Gastrocnemius medialis (tissue), 4 donors: ENCODE measurements at regions not wholly inside any gene's neighbourhood (a gene's known extent, or its start where the extent isn't known, plus 50 kb on each side); places are given as distances from the start of the nearest gene placed in this dataset.

Source experiments
- ATAC-seq, 2 donors: fragments of 150-250 bp; one replicate each; pipeline ENCODE4 v1.9.1; 2016
- DNase-seq, 2 donors: peaks; one replicate each; pipeline ENCODE4 v3.0.0-alpha.2; 2019
- H3K27ac ChIP-seq, 4 donors: fragments of 200-600 bp; sonication (generic); 1 replicate in 1 of 4; 2 replicates in 3 of 4; pipeline ENCODE4 v1.5.1; 2016 to 2018; ENCODE audit warnings: mild to moderate bottlenecking in 2 of 4, moderate library complexity in 1 of 4
- H3K27me3 ChIP-seq, 3 donors: fragments of 200-600 bp; sonication (generic) in 2 of 3; 1 replicate in 1 of 3; 2 replicates in 2 of 3; pipeline versions ENCODE4 v1.5.1 to v1.6.0; 2016 to 2019; ENCODE audit warnings: mild to moderate bottlenecking in 1 of 3, moderate library complexity in 1 of 3
- H3K36me3 ChIP-seq, 2 donors: fragments of 200-600 bp; sonication (generic) in 1 of 2; one replicate each; pipeline ENCODE4 v1.5.1; 2017 to 2018
- H3K4me1 ChIP-seq, 2 donors: fragments of 200-600 bp; sonication (generic) in 1 of 2; one replicate each; pipeline ENCODE4 v1.5.1; 2016 to 2017; ENCODE audit warnings: mild to moderate bottlenecking in 2 of 2
- H3K4me3 ChIP-seq, 4 donors: fragments of 200-600 bp; sonication (generic) in 3 of 4; 1 replicate in 1 of 4; 2 replicates in 3 of 4; pipeline ENCODE4 v1.5.1; 2016 to 2019; ENCODE audit warnings: mild to moderate bottlenecking in 2 of 4
- H3K9me3 ChIP-seq, 3 donors: fragments of 200-600 bp; sonication (generic) in 2 of 3; 1 replicate in 1 of 3; 2 replicates in 2 of 3; pipeline ENCODE4 v1.5.1; 2016 to 2019
- CTCF ChIP-seq, 5 experiments: fragments of 450-650 bp in 3 of 5; fragments of 200-600 bp in 2 of 5; sonication (generic) in 2 of 5; IDR thresholded peaks in 4 of 5; conservative IDR thresholded peaks in 1 of 5; 1 replicate in 4 of 5; 2 replicates in 1 of 5; pipeline ENCODE4 v1.5.1; 2016 to 2019; ENCODE audit warnings: antibody characterized with exemption in 5 of 5, mild to moderate bottlenecking in 3 of 5, moderate library complexity in 3 of 5
- POLR2A ChIP-seq, 2 donors: fragments of 450-650 bp; IDR thresholded peaks; one replicate each; pipeline ENCODE4 v1.6.1; 2017; ENCODE audit warnings: antibody characterized with exemption in 2 of 2, mild to moderate bottlenecking in 2 of 2, moderate library complexity in 2 of 2
- in situ Hi-C, 4 donors: fragments of 200-750 bp; cut with MboI; loops; one replicate each; pipeline versions ENCODE4 v1.15.0 to v1.8.0; 2017; ENCODE audit warnings: low sequenced_read_pairs in 4 of 4
- intact Hi-C: fragments of 100-400 bp; cut with DNase I; formaldehyde crosslinking; loops from one replicate; pipeline ENCODE4 v1.15.1; 2023; ENCODE audit warnings: low total_unique reads

- no peaks in the 10 kb centered on the region for H3K36me3 ChIP-seq
These were observed 1117.6 kb upstream of the PRKX start for GRCh38 chrX:4830880-4831557.

DNA sequence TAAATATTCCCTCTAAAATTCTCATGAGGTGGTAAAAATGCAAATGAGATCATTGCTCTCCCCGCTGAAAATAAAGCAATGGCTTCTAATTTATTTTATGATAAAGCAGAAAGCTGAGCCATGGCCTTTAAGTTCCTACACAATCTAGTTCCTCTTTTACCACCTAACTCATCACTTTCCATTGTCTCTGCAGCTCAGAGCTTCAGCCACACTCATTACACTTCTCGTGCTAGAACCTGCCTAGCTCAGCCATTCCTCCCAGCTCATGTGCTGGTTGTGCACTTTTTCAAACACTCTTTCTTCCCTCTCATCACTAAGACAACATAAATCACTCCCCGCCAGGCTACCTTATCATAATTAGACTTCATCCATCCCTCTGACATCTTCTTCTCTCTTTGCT, 1112.1 kb upstream of the PRKX start:
- in situ Hi-C loops (no loop called here), intact Hi-C loops (no loop called here)
- H3K4me3 ChIP-seq, result no peak overlapping the region
- no peaks in the 10 kb centered on the region for H3K4me1 ChIP-seq
- ATAC-seq, result no peak
- peak in 1 of 2 donors; percentile 11 for DNase-seq
- no peaks in the 10 kb centered on the region for H3K9me3 ChIP-seq
- H3K27me3 ChIP-seq, result no peaks in the 10 kb centered on the region
- TF ChIP-seq CTCF (IDR thresholded peaks at IDR 0.05 in 4 of 5, conservative IDR thresholded peaks at IDR 0.05 in 1 of 5) (no peak), POLR2A (IDR thresholded peaks at IDR 0.05) (no peak)
- no peaks in the 10 kb centered on the region for H3K36me3 ChIP-seq
- H3K27ac ChIP-seq, result no peak overlapping the region

More at GRCh38 chrX:4830880-4831557, 1117.6 kb upstream of the PRKX start:
- ATAC-seq (no peak), DNase-seq (no peak)
- Histone ChIP-seq H3K9me3 (peaks cover 0 to 5% (median 0%) of the 10 kb centered on the region in 3 donors), H3K27me3 (no peaks in the 10 kb centered on the region), H3K27ac (no peak overlapping the region), H3K4me3 (no peak overlapping the region), H3K4me1 (no peaks in the 10 kb centered on the region)
- in situ Hi-C loops, result no loop called here
- intact Hi-C loops, result no loop called here
- TF ChIP-seq POLR2A (IDR thresholded peaks at IDR 0.05), result no peak
- TF ChIP-seq CTCF (IDR thresholded peaks at IDR 0.05 in 4 of 5, conservative IDR thresholded peaks at IDR 0.05 in 1 of 5), result no peak

GRCh38 chrX:4809571-4809970, 1096.1 kb upstream of the PRKX start:
- intact Hi-C loops, result no loop called here
- Histone ChIP-seq H3K4me3 (no peak overlapping the region), H3K9me3 (no peaks in the 10 kb centered on the region), H3K36me3 (no peaks in the 10 kb centered on the region), H3K27me3 (no peaks in the 10 kb centered on the region), H3K27ac (no peak overlapping the region), H3K4me1 (no peaks in the 10 kb centered on the region)
- ATAC-seq (no peak), DNase-seq (no peak)
- no peak for TF ChIP-seq CTCF (IDR thresholded peaks at IDR 0.05 in 4 of 5, conservative IDR thresholded peaks at IDR 0.05 in 1 of 5)
- in situ Hi-C loops, result no loop called here

DNA sequence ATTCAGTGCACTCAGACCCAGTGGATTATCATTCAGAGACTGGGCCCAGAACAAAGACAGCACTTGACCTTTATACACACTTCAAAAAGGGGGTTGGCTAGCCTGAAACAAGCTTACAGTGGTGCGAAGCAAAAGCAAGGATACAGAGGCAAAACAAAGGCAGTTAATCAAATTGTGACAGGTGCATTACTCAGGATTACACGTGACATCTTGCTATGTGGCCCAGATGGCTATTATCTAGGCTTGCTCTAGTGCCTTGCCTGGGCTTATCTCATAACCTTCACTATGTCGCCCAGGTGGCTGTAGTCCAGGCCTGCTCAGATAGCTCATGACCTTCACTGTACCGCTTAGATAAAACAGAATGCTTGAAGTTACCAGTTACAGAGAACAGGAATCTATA, 1092.1 kb upstream of the PRKX start:
- H3K27ac ChIP-seq, result no peak overlapping the region
- in situ Hi-C loops, result no loop called here

More for the DNA sequence above, 1092.1 kb upstream of the PRKX start:
- TF ChIP-seq POLR2A (IDR thresholded peaks at IDR 0.05), result no peak
- no peak for TF ChIP-seq CTCF (IDR thresholded peaks at IDR 0.05 in 4 of 5, conservative IDR thresholded peaks at IDR 0.05 in 1 of 5)
- H3K4me3 ChIP-seq, result no peak overlapping the region
- ATAC-seq (no peak), DNase-seq (no peak)
- H3K4me1 ChIP-seq, result no peaks in the 10 kb centered on the region
- H3K36me3 ChIP-seq, result no peaks in the 10 kb centered on the region
- no peaks in the 10 kb centered on the region for H3K27me3 ChIP-seq
- intact Hi-C loops, result no loop called here
- no peaks in the 10 kb centered on the region for H3K9me3 ChIP-seq
